ENCODE measurements at regions not wholly inside any gene's neighbourhood (a gene's known extent, or its start where the extent isn't known, plus 50 kb on each side); places are given as distances from the start of the nearest gene placed in this dataset.

- no peak for TF ChIP-seq CTCF (IDR thresholded peaks at IDR 0.05; ENCODE audit: control insufficient read depth, extremely low read depth, insufficient read depth)
- H3K4me3 ChIP-seq (ENCODE audit: low read depth, low read length) = no peak overlapping the region
Observed at GRCh38 chrX:42944381-42944998, 166.5 kb upstream of the PPP1R2C start.

GRCh38 chrX:42946544-42947194, 168.7 kb upstream of the PPP1R2C start:
- H3K4me3 ChIP-seq (ENCODE audit: low read depth, low read length) = no peak overlapping the region
- no peak for DNase-seq (ENCODE audit: low read depth)
- no peak for TF ChIP-seq CTCF (IDR thresholded peaks at IDR 0.05; ENCODE audit: control insufficient read depth, extremely low read depth, insufficient read depth)

More at GRCh38 chrX:42944381-42944998, 166.5 kb upstream of the PPP1R2C start:
- no peak for DNase-seq (ENCODE audit: low read depth)

GRCh38 chrX:42948723-42949657, 171.0 kb upstream of the PPP1R2C start:
- DNase-seq (ENCODE audit: low read depth) = no peak
- H3K4me3 ChIP-seq (ENCODE audit: low read depth, low read length) = no peak overlapping the region
- TF ChIP-seq CTCF (IDR thresholded peaks at IDR 0.05; ENCODE audit: control insufficient read depth, extremely low read depth, insufficient read depth) = no peak

GRCh38 chrX:42951747-42952146, 173.8 kb upstream of the PPP1R2C start:
- DNase-seq (ENCODE audit: low read depth) = no peak
- no peak overlapping the region for H3K4me3 ChIP-seq (ENCODE audit: low read depth, low read length)
- no peak for TF ChIP-seq CTCF (IDR thresholded peaks at IDR 0.05; ENCODE audit: control insufficient read depth, extremely low read depth, insufficient read depth)

GRCh38 chrX:42952621-42953020, 174.7 kb upstream of the PPP1R2C start:
- no peak for DNase-seq (ENCODE audit: low read depth)
- H3K4me3 ChIP-seq (ENCODE audit: low read depth, low read length) = no peak overlapping the region
- no peak for TF ChIP-seq CTCF (IDR thresholded peaks at IDR 0.05; ENCODE audit: control insufficient read depth, extremely low read depth, insufficient read depth)

GRCh38 chrX:42954880-42955279, 176.9 kb upstream of the PPP1R2C start:
- no peak for TF ChIP-seq CTCF (IDR thresholded peaks at IDR 0.05; ENCODE audit: control insufficient read depth, extremely low read depth, insufficient read depth)
- no peak overlapping the region for H3K4me3 ChIP-seq (ENCODE audit: low read depth, low read length)
- DNase-seq (ENCODE audit: low read depth) = no peak
